GM19395 (cell line): ENCODE measurements at regions not wholly inside any gene's neighbourhood (a gene's known extent, or its start where the extent isn't known, plus 50 kb on each side); places are given as distances from the start of the nearest gene placed in this dataset.
"Not testable (repeated sequence)": the region's sequence is repeated elsewhere in the genome, so short reads cannot be mapped to it uniquely, and the experiment has no call there.

Experiments used
- ATAC-seq: cut with Tn5 transposase; IDR thresholded peaks from one replicate; pipeline ENCODE4 v1.9.1; 2021; ENCODE audit warnings: mild to moderate bottlenecking, moderate library complexity; ENCODE audit not compliant: unreplicated experiment

GRCh38 chr16:5938607-5939006 is 841.0 kb upstream of the EEF2KMT start:
- ATAC-seq, result no peak

GRCh38 chr16:5932906-5933305 is 835.3 kb upstream of the EEF2KMT start:
- no peak for ATAC-seq

GRCh38 chr16:5928476-5929065 is 831.0 kb upstream of the EEF2KMT start:
- no peak for ATAC-seq

DNA sequence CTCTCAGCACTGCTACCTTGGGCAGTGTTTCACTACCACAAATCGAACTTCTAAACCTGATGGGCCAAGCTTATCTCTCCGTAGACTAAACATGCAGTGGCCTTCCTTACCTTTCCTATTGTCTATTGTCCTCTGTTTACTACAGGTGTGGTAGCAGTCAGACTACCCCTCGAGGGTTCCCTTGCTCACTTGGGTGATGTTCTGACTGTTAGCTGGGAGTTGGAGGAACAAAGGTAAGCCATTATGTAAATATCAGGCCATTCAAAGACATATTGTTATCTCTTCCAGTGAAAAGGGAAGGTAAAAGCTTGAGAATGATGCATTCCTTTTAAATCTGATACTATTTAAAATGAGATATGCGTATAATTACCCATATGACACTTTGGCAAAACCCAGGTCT is 828.3 kb upstream of the EEF2KMT start:
- ATAC-seq, result no peak

GRCh38 chr16:5922686-5923085 is 825.1 kb upstream of the EEF2KMT start:
- ATAC-seq, result no peak

- no peak for ATAC-seq
Measured at GRCh38 chr16:5918567-5919130, 821.1 kb upstream of the EEF2KMT start.

GRCh38 chr16:5917436-5918195 is 820.0 kb upstream of the EEF2KMT start:
- no peak for ATAC-seq

- no peak for ATAC-seq
Measured at GRCh38 chr16:5916711-5917191, 819.2 kb upstream of the EEF2KMT start.

GRCh38 chr16:5911241-5911640 is 813.6 kb upstream of the EEF2KMT start:
- ATAC-seq, result no peak

DNA sequence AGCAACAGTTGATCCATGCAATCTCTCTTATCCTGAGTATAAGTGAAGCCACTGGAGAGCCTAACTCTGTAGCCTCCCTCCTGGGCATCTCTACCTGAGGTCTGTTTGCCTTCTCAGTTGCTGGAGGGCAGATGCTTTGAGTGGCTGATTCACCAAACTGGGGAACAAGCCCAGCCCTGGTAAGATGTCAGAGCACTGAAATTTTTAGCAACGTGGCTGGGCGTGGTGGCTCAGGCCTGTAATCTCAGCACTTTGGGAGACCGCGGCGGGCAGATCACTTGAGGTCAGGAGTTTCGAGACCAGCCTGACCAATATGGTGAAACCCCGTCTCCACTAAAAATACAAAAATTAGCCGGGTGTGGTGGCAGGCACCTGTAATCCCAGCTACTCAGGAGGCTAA is 812.0 kb upstream of the EEF2KMT start:
- ATAC-seq, result not testable (repeated sequence)

DNA sequence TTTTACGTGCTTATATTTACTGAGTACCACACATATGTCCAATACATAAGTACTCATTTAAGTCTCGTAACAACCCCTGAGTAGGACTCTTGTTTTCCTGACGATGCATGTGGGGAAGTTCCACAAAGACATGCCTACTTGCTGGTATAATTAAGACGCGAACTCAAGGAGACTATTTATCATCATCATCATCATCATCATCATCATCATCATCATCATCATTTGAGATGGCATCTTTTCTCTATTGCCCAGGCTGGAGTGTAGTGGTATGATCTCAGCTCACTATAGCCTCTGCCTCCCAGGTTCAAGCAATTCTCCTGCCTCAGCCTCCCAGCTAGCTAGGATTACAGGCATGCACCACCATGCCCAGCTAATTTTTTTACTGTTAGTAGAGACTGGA is 809.9 kb upstream of the EEF2KMT start:
- no peak for ATAC-seq

GRCh38 chr16:5906351-5906750 is 808.8 kb upstream of the EEF2KMT start:
- no peak for ATAC-seq

- no peak for ATAC-seq
Measured at GRCh38 chr16:5905935-5906334, 808.3 kb upstream of the EEF2KMT start.

- ATAC-seq, result no peak
Measured at GRCh38 chr16:5903832-5904231, 806.2 kb upstream of the EEF2KMT start.

GRCh38 chr16:5903153-5903552 is 805.6 kb upstream of the EEF2KMT start:
- no peak for ATAC-seq

DNA sequence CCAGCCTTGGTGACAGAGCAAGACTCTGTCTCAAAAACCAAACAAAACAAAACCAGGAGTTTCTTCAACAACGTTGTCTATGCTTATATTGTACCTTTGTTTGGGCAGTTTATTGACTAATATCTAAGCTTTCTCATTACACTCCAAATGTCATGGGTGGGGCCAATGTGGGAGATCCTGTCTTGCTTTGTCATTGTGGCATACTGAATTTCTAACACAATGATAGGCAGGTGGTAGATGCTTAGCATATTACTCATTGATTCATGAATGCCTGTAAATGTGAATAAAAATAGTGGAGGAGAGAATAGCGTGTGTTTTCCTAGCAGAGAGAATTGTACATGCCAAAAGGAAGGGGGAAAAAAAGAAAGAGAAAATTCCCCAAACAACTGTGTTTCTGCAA is 802.5 kb upstream of the EEF2KMT start:
- ATAC-seq, result no peak

DNA sequence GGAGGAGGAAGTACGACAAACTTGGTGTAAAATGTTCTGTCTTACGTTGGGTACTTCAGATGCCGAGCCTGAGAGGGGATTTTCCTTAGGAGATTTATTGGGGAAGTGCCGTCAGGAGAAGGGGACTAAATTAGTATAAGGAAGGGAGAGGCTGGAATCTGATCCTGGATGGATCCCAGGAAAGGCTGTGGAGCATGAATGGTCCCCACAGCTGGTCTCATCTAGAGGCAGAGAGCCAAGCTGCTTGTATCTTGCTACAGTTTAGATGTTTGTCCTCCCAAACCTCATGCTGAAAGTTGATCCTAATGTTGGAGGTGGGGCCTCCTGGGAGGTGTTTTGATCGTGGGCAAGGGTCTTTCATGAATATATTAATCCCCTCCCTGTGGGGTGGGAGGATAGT is 798.4 kb upstream of the EEF2KMT start:
- no peak for ATAC-seq

DNA sequence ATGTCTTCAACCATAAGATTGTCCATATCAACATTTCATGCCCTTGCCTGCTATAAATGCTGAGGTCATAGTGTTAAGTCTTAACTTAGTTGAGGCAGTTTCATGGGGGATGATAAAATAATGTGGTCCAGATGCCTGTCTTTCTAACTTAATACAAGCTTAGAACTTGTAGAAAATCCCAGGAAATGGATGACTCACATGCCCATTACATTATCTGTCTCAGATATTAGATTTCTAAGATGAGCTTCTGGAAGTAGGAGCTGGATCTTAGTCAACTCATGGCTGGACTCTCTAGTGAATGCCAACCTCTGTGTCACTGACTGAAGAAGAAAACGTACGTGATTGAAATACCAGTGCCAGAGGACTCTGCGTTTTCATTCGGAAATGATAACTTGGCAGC is 797.5 kb upstream of the EEF2KMT start:
- no peak for ATAC-seq

- no peak for ATAC-seq
Measured at GRCh38 chr16:5891296-5891695, 793.7 kb upstream of the EEF2KMT start.

- ATAC-seq, result no peak
Measured at GRCh38 chr16:5885521-5885920, 787.9 kb upstream of the EEF2KMT start.

GRCh38 chr16:5884996-5885395 is 787.4 kb upstream of the EEF2KMT start:
- no peak for ATAC-seq

GRCh38 chr16:5884339-5884738 is 786.7 kb upstream of the EEF2KMT start:
- ATAC-seq, result no peak
